Spleen (tissue), 11 donors: ENCODE measurements at regions not wholly inside any gene's neighbourhood (a gene's known extent, or its start where the extent isn't known, plus 50 kb on each side); places are given as distances from the start of the nearest gene placed in this dataset.

ENCODE experiments used
- DNase-seq: peaks from one replicate; pipeline ENCODE4 v3.0.0-alpha.2; 2020
- H3K27ac ChIP-seq, 8 donors: fragments of 200-600 bp; sonication (generic) in 7 of 8; 1 replicate in 4 of 8; 2 replicates in 4 of 8; pipeline versions ENCODE4 v1.5.0 to v1.8.0; 2016 to 2021; ENCODE audit warnings: inconsistent platforms in 4 of 8, mild to moderate bottlenecking in 4 of 8, moderate library complexity in 1 of 8
- H3K27me3 ChIP-seq, 7 donors: fragments of 200-600 bp; sonication (generic) in 6 of 7; replicated peaks in 1 of 7; 1 replicate in 4 of 7; 2 replicates in 3 of 7; pipeline versions ENCODE4 v1.5.0 to v1.8.0; 2016 to 2021; ENCODE audit warnings: inconsistent platforms in 3 of 7, mild to moderate bottlenecking in 1 of 7
- H3K36me3 ChIP-seq, 6 donors: fragments of 200-600 bp; sonication (generic) in 5 of 6; 1 replicate in 4 of 6; 2 replicates in 2 of 6; pipeline versions ENCODE4 v1.5.0 to v1.8.0; 2016 to 2021; ENCODE audit warnings: inconsistent platforms in 2 of 6
- H3K4me1 ChIP-seq, 6 donors: fragments of 200-600 bp; sonication (generic) in 5 of 6; 1 replicate in 3 of 6; 2 replicates in 3 of 6; pipeline versions ENCODE4 v1.5.0 to v1.8.0; 2016 to 2021; ENCODE audit warnings: inconsistent platforms in 3 of 6
- H3K4me3 ChIP-seq, 8 donors: fragments of 200-600 bp; sonication (generic) in 7 of 8; 1 replicate in 4 of 8; 2 replicates in 4 of 8; pipeline versions ENCODE4 v1.5.0 to v1.8.0; 2016 to 2021; ENCODE audit warnings: inconsistent platforms in 4 of 8, mild to moderate bottlenecking in 4 of 8, moderate library complexity in 2 of 8
- H3K9me3 ChIP-seq, 8 donors: fragments of 200-600 bp; sonication (generic) in 7 of 8; 1 replicate in 4 of 8; 2 replicates in 4 of 8; pipeline versions ENCODE4 v1.5.0 to v1.8.0; 2016 to 2021; ENCODE audit warnings: inconsistent platforms in 4 of 8
- CTCF ChIP-seq, 11 experiments: fragments of 200-600 bp in 7 of 11; fragments of 450-650 bp in 4 of 11; sonication (generic) in 4 of 11; IDR thresholded peaks in 8 of 11; conservative IDR thresholded peaks in 3 of 11; 1 replicate in 7 of 11; 2 replicates in 4 of 11; pipeline versions ENCODE4 v1.4.0 to v1.8.0; 2016 to 2021; ENCODE audit warnings: antibody characterized with exemption in 11 of 11, inconsistent platforms in 4 of 11, mild to moderate bottlenecking in 1 of 11
- POLR2A ChIP-seq, 3 donors: fragments of 450-650 bp; IDR thresholded peaks; one replicate each; pipeline ENCODE4 v1.5.1; 2017; ENCODE audit warnings: antibody characterized with exemption in 3 of 3, mild to moderate bottlenecking in 1 of 3
- POLR2AphosphoS5 ChIP-seq, 3 donors: sonication (generic); formaldehyde crosslinking; IDR thresholded peaks; one replicate each; pipeline ENCODE4 v1.5.1; 2017; ENCODE audit warnings: antibody characterized with exemption in 3 of 3
- WGBS, 5 donors: extraction: QIAGEN DNeasy Blood & Tissue Kit in 3 of 5; methylation state at CpG; one replicate each; pipeline versions ENCODE4 v1.1.5 to v1.1.7; 2013 to 2018; 5-methylcytosine and 5-hydroxymethylcytosine counted together
- intact Hi-C: fragments of 100-400 bp; cut with DNase I; formaldehyde crosslinking; loops from one replicate; pipeline ENCODE4 v1.15.0; 2023; ENCODE audit warnings: low total_unique reads
- donor health status: healthy with polysubstance abuse.
- donor health status: DM: no; HTN: no; CAD: no; lungs with moderate emphysema.
- donor health status: DM: no; HTN: no; CAD: no.
- donor health status: Bipolar disorder and iron deficiency.
- donor health status: healthy.
- donor health status: DM: no; HTN: no; CAD: no.
- donor health status: DM: yes; HTN: yes; CAD: no.

GRCh38 chr16:80330803-80331202 lies 210.0 kb upstream of the DYNLRB2 start:
- WGBS, 5 donors = 67 to 96% (median 84%) methylated on average over 3 of the region's 3 CpGs
- H3K9me3 ChIP-seq = no peaks in the 10 kb centered on the region
- no peak for TF ChIP-seq CTCF (IDR thresholded peaks at IDR 0.05 in 8 of 11, conservative IDR thresholded peaks at IDR 0.05 in 3 of 11)
- no peak for TF ChIP-seq POLR2AphosphoS5 (IDR thresholded peaks at IDR 0.05)
- no peak for TF ChIP-seq POLR2A (IDR thresholded peaks at IDR 0.05)
- no peak for DNase-seq
- H3K4me1 ChIP-seq = no peaks in the 10 kb centered on the region
- H3K27ac ChIP-seq = no peak overlapping the region
- intact Hi-C loops = no loop called here
- no peaks in the 10 kb centered on the region for H3K36me3 ChIP-seq
- no peak overlapping the region for H3K4me3 ChIP-seq
- H3K27me3 ChIP-seq = peaks cover 0 to 27% (median 0%) of the 10 kb centered on the region in 7 donors

- H3K36me3 ChIP-seq = no peaks in the 10 kb centered on the region
- no peaks in the 10 kb centered on the region for H3K9me3 ChIP-seq
- intact Hi-C loops = no loop called here
- no peak for TF ChIP-seq POLR2AphosphoS5 (IDR thresholded peaks at IDR 0.05)
- TF ChIP-seq POLR2A (IDR thresholded peaks at IDR 0.05) = no peak
- no peak for TF ChIP-seq CTCF (IDR thresholded peaks at IDR 0.05 in 8 of 11, conservative IDR thresholded peaks at IDR 0.05 in 3 of 11)
- whole genome bisulfite sequencing, 5 donors = 76 to 89% (median 81%) methylated on average over 3 of the region's 3 CpGs
- H3K4me1 ChIP-seq = no peaks in the 10 kb centered on the region
- DNase-seq = no peak
- no peak overlapping the region for H3K27ac ChIP-seq
- no peak overlapping the region for H3K4me3 ChIP-seq
- H3K27me3 ChIP-seq = peaks cover 0 to 27% (median 0%) of the 10 kb centered on the region in 7 donors
Observed at GRCh38 chr16:80330150-80330549, 210.6 kb upstream of the DYNLRB2 start.

- no peak overlapping the region for H3K4me3 ChIP-seq
- H3K27me3 ChIP-seq = peaks cover 0 to 27% (median 0%) of the 10 kb centered on the region in 7 donors
- no peak overlapping the region for H3K27ac ChIP-seq
- intact Hi-C loops = no loop called here
- H3K36me3 ChIP-seq = no peaks in the 10 kb centered on the region
- no peak for DNase-seq
- H3K9me3 ChIP-seq = no peaks in the 10 kb centered on the region
- 30 to 61% (median 50%) methylated on average over 1 of the region's 1 CpG for WGBS, 5 donors
- no peaks in the 10 kb centered on the region for H3K4me1 ChIP-seq
- no peak for TF ChIP-seq POLR2AphosphoS5 (IDR thresholded peaks at IDR 0.05)
- no peak for TF ChIP-seq POLR2A (IDR thresholded peaks at IDR 0.05)
- TF ChIP-seq CTCF (IDR thresholded peaks at IDR 0.05 in 8 of 11, conservative IDR thresholded peaks at IDR 0.05 in 3 of 11) = no peak
Observed at GRCh38 chr16:80327740-80328139, 213.1 kb upstream of the DYNLRB2 start.

- no peak for DNase-seq
- TF ChIP-seq POLR2A (IDR thresholded peaks at IDR 0.05) (no peak), POLR2AphosphoS5 (IDR thresholded peaks at IDR 0.05) (no peak), CTCF (IDR thresholded peaks at IDR 0.05 in 8 of 11, conservative IDR thresholded peaks at IDR 0.05 in 3 of 11) (no peak)
- intact Hi-C loops = no loop called here
- H3K9me3 ChIP-seq = no peaks in the 10 kb centered on the region
- no peak overlapping the region for H3K4me3 ChIP-seq
- WGBS, 5 donors = 63 to 79% (median 69%) methylated on average over 3 of the region's 3 CpGs
- no peak overlapping the region for H3K27ac ChIP-seq
- H3K4me1 ChIP-seq = no peaks in the 10 kb centered on the region
- peaks cover 0 to 13% (median 0%) of the 10 kb centered on the region in 7 donors for H3K27me3 ChIP-seq
- H3K36me3 ChIP-seq = no peaks in the 10 kb centered on the region
Observed at GRCh38 chr16:80324371-80324770, 216.4 kb upstream of the DYNLRB2 start.
